Activated T-helper 17 cell treated with anti-CD3 and anti-CD28 coated beads, Interleukin-2, amount 50 U/mL, for 72 hours (primary cell): ENCODE measurements at regions not wholly inside any gene's neighbourhood (a gene's known extent, or its start where the extent isn't known, plus 50 kb on each side); places are given as distances from the start of the nearest gene placed in this dataset.
"Not testable (repeated sequence)": the region's sequence is repeated elsewhere in the genome, so short reads cannot be mapped to it uniquely, and the experiment has no call there.

Experiments used
- ATAC-seq: fragments of 150-1000 bp; cut with Tn5 transposase; replicated peaks from 2 replicates; pipeline ENCODE4 v1.10.0; 2021; ENCODE audit warnings: mild to moderate bottlenecking, moderate library complexity
- H3K27ac Mint-ChIP-seq: one replicate; pipeline ENCODE4 v1.8.0; 2022; ENCODE audit warnings: mixed read lengths
- H3K27me3 Mint-ChIP-seq: one replicate; pipeline ENCODE4 v1.8.0; 2022; ENCODE audit warnings: mixed read lengths
- H3K36me3 Mint-ChIP-seq: one replicate; pipeline ENCODE4 v1.8.0; 2022; ENCODE audit warnings: low read depth, mild to moderate bottlenecking, mixed read lengths
- H3K4me1 Mint-ChIP-seq: one replicate; pipeline ENCODE4 v1.8.0; 2022; ENCODE audit warnings: mixed read lengths
- H3K4me3 Mint-ChIP-seq: one replicate; pipeline ENCODE4 v1.8.0; 2022; ENCODE audit warnings: mild to moderate bottlenecking, mixed read lengths
- H3K9me3 Mint-ChIP-seq: one replicate; pipeline ENCODE4 v1.8.0; 2022; ENCODE audit warnings: mixed read lengths

DNA sequence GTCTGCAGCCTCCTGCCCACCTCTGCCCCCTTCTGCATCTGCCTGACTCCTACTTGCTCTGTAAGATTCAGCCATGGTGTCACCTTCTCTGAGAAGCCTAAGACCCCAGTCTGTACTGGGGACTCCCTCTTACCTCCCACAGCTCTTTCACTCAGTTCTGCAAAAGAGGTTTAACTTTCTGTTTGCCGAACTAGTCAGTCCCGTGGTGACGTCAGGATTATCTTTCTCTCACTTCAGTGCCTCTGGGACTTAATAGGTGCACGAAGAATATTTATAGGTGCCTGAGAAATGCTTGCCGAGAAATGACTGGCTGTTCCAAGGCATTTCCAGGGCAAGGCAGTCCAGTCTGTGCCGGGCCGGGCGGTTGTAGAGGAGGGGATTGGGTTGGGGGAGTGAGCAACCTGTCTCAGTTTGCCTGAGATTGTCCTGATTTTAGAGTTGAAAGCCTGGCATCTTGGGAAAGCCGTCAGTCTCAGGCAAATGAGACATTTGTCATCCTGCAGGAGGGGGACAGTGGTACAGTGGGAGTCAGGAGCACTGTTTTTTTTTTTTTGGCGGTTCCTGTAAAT, 227.5 kb upstream of the NPVF start:
- H3K27ac Mint-ChIP-seq: no peak overlapping the region
- H3K27me3 Mint-ChIP-seq: peaks cover 12% of the 10 kb centered on the region
- ATAC-seq: no peak
- H3K9me3 Mint-ChIP-seq: no peaks in the 10 kb centered on the region
- H3K36me3 Mint-ChIP-seq: no peaks in the 10 kb centered on the region
- H3K4me3 Mint-ChIP-seq: no peak overlapping the region
- H3K4me1 Mint-ChIP-seq: peaks cover 4% of the 10 kb centered on the region

DNA sequence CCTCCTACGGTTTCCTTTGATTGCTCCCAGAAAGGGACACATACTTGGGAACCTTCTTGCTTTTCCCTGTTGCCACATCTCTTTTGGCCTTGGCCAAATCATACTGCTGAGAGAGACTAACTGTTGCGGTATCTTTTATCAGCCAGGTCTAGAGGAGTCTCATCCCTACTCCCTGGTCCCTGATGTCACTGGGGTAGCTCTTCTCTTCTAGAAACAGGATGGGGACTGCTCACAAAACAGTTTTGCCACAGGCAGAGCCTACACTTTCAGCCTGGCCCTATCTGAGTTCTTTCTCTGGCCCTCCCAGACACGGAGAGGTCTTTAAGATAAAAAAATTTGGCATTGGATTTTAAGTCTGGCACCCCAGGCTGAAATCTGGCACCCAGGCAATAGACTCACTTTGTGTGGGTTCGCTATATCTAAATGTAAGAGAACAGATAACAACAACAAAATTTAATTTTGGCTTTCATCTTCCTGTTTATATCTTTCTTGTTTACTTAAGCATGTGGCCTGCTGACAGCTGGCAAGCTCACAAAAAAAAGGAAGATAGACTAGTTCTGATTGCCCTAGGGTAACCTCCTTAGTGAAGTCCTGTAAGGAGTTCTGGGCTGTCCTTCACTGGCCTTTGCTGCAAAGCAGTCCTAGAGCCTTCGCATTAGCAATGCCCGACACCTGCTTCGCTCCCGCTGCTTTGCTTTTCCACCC, 228.3 kb upstream of the NPVF start:
- Mint-ChIP-seq H3K36me3 (no peaks in the 10 kb centered on the region), H3K27ac (no peak overlapping the region)

DNA sequence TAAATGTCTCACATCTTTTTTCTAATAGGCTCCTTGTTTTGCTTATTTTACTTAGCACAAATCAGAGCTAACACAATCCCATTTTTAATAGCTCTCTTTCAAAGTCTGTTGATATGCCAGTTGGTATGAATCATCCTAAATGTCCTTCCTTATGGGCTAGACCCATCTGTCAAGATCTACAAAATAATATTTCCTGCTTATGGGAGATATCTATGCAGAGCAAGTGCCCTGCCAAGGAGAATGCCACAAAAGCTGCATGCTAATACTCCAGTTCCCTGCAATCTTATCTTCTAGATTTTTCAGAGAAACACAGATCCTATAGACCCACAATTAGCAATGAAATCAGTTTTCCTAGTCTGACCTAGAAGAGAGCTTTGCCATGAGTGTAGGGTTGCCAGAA, 230.8 kb upstream of the NPVF start:
- Mint-ChIP-seq H3K27me3 (peaks cover 23% of the 10 kb centered on the region), H3K9me3 (no peaks in the 10 kb centered on the region), H3K4me3 (no peak overlapping the region), H3K27ac (no peak overlapping the region), H3K4me1 (peaks cover 4% of the 10 kb centered on the region), H3K36me3 (no peaks in the 10 kb centered on the region)
- ATAC-seq: no peak

More for the DNA sequence above, 228.3 kb upstream of the NPVF start:
- no peak overlapping the region for H3K4me3 Mint-ChIP-seq
- no peak for ATAC-seq
- H3K27me3 Mint-ChIP-seq: peaks cover 15% of the 10 kb centered on the region
- H3K9me3 Mint-ChIP-seq: no peaks in the 10 kb centered on the region
- peaks cover 4% of the 10 kb centered on the region for H3K4me1 Mint-ChIP-seq

DNA sequence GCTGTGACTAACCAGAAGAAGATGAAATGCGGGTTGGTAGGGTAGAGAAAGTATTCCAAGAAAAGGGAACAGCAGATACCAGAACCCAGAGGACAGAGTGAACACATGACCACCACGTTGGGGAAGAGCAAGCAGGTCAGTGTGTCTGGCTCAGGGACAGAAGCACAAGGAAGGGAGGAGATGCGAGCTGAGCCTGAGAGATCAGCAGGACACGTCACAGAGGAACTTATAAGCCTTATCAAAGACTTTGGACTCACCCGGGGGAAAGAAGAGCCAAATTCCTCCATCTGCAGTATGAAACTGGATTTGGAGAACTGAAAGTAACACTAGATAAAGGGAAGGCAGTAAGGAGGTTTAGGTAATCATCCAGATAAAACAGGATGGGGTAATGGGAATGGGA, 232.1 kb upstream of the NPVF start:
- no peak for ATAC-seq
- Mint-ChIP-seq H3K4me3 (no peak overlapping the region), H3K27ac (no peak overlapping the region), H3K9me3 (no peaks in the 10 kb centered on the region), H3K27me3 (peaks cover 32% of the 10 kb centered on the region), H3K36me3 (no peaks in the 10 kb centered on the region), H3K4me1 (peaks cover 4% of the 10 kb centered on the region)

DNA sequence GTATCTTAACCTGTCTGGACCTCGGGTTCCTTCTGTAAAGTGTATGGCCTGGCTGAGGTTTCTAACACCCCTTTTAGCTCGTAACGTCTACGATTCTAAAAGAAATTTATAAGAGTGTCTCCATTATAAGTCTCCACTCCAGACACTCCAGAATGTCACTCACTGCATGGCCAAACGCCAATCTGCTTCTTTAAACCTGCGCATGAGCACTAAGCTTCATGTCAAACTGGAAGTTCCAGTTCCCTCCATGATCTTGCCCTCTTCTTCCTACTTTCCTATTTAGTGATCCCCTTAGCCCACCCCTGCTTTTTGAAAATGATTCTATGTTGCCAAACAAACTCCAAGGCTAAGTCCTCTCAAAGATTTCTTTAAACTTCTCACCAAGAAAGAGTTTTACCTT, 241.4 kb upstream of the NPVF start:
- Mint-ChIP-seq H3K36me3 (no peaks in the 10 kb centered on the region), H3K9me3 (no peaks in the 10 kb centered on the region), H3K4me1 (no peaks in the 10 kb centered on the region), H3K4me3 (no peak overlapping the region), H3K27ac (no peak overlapping the region), H3K27me3 (peaks cover 31% of the 10 kb centered on the region)
- no peak for ATAC-seq

DNA sequence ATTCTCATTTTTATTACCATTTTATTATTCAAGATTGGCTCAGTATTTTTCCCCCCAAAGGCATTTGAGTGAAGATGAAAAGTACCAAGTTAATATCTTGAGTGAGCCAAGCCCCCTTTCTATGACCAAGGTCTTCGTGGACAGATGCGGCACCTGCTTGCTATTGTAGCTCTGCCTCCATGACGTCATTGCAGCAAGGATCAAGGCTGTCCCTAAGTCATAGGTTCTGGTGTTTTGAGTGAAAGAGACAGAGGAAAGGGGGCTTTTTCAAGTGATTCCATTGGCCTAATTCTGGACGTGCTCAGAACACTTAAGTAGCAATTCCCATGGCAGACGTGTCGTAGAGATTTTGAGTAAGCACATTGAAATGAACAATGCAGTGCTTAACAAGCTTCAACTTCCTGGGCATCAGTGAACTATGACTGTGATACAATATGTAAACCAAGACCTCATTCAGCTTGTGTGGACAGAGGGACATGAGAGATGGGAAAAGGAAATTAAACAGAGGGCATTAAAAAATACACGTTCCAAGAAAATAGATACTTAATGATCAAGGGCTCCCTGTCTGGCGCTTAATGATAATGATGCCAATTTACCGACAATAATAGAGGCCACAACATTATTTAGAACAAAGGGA, 248.7 kb upstream of the NPVF start:
- H3K4me1 Mint-ChIP-seq: no peaks in the 10 kb centered on the region
- H3K27ac Mint-ChIP-seq: no peak overlapping the region
- H3K27me3 Mint-ChIP-seq: peaks cover 11% of the 10 kb centered on the region
- no peak overlapping the region for H3K4me3 Mint-ChIP-seq
- no peaks in the 10 kb centered on the region for H3K36me3 Mint-ChIP-seq
- no peaks in the 10 kb centered on the region for H3K9me3 Mint-ChIP-seq
- no peak for ATAC-seq

DNA sequence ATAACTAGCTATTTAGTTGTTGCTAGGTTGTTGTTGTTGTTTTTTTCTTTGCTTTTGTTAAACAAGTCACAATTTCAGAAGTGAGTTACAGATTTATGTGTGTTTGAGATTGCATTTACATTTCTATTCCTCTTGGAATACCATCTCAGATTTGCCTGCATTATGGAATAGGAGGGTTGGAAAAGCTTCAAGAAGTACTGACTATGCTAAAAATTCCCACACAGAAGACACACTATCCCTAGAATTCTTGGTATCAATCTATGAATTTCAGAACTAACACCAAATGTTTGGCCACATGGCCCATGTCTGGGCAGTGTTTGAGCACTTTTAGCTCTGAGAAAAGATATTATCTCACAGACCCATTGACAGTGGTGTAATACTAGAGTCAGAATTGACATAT, 249.9 kb upstream of the NPVF start:
- H3K27me3 Mint-ChIP-seq, H3K4me1 Mint-ChIP-seq, ATAC-seq, H3K27ac Mint-ChIP-seq, H3K4me3 Mint-ChIP-seq, H3K36me3 Mint-ChIP-seq, H3K9me3 Mint-ChIP-seq: not testable (repeated sequence)

DNA sequence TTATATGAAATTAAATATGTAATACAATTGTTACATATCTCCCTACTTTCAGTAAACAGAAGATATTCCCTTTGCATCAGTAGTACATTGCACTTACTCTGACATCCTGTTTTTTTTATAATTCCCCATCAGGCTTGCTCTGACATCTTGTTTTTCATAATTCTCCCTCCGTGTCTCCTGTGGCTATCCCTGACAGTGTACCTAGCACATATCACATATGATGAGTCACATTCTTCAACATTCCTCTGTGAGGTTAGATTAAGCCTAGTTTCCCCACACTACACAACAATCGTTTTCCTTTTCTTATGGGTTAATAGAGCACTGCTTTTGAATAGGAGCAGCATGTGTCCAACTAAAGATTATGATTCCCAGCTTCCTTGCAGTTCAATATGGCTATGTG, 250.6 kb upstream of the NPVF start:
- H3K9me3 Mint-ChIP-seq: no peaks in the 10 kb centered on the region
- H3K4me3 Mint-ChIP-seq: no peak overlapping the region
- peaks cover 11% of the 10 kb centered on the region for H3K27me3 Mint-ChIP-seq
- no peaks in the 10 kb centered on the region for H3K4me1 Mint-ChIP-seq
- no peaks in the 10 kb centered on the region for H3K36me3 Mint-ChIP-seq
- no peak for ATAC-seq
- no peak overlapping the region for H3K27ac Mint-ChIP-seq

DNA sequence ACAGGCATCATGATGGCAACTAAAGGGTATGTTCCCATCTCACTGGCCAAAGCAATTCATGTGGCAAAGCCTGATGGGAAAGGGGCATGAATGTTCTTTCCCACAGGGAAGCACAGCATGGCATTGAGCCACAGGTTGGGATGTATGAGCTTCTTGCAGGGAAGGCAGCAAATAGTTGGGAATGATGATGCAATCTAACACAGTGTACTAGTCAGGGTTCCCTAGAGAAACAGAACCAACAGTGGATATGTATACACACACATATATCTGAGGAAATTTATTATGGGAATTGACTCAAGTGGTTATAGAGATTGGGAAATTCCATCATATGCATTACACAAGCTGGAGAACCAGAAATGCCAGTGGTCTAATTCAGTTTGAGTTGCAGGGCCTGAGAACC, 253.6 kb upstream of the NPVF start:
- no peaks in the 10 kb centered on the region for H3K36me3 Mint-ChIP-seq
- H3K9me3 Mint-ChIP-seq: no peaks in the 10 kb centered on the region
- H3K27me3 Mint-ChIP-seq: peaks cover 19% of the 10 kb centered on the region
- no peak overlapping the region for H3K4me3 Mint-ChIP-seq
- H3K27ac Mint-ChIP-seq: no peak overlapping the region
- H3K4me1 Mint-ChIP-seq: no peaks in the 10 kb centered on the region
- ATAC-seq: no peak

DNA sequence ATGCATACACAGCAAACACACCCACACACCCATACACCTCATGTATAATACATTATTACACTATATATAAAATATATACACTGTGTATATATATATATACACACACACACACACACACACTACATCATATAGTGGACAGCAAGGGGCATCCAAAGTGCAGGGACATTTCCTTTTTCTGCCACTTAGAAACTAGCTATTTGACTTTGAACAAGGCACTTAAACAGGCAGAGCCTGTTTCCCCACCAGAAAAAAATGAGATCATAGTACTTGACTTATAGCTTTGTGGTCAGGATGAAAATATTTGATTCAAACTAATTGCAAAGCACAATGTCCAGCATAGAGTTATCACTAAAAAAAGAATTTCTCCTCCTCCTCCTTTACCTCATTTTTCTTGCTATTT, 254.3 kb upstream of the NPVF start:
- no peak for ATAC-seq
- Mint-ChIP-seq H3K27me3 (peaks cover 14% of the 10 kb centered on the region), H3K4me1 (no peaks in the 10 kb centered on the region), H3K4me3 (no peak overlapping the region), H3K27ac (no peak overlapping the region), H3K36me3 (no peaks in the 10 kb centered on the region), H3K9me3 (no peaks in the 10 kb centered on the region)

DNA sequence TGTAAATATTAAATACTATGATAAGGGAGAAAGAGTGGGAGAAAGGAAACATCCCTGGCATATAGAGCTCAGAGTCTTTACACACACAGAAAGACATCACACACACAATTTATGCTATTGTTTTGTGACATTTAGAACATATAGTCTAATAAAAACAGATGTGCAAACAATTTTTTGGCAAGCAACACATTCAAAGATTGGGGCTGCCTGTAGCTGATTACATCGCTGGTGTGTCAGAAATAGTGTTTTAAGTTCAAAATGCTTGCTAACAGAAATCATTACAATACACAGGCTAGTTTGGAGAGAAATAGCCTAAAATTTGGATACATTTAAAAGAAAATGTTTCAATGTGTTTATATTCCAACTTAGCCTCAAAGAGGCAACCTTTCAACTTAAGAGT, 256.7 kb upstream of the NPVF start:
- peaks cover 14% of the 10 kb centered on the region for H3K27me3 Mint-ChIP-seq
- H3K36me3 Mint-ChIP-seq: no peaks in the 10 kb centered on the region
- no peak overlapping the region for H3K27ac Mint-ChIP-seq
- no peak overlapping the region for H3K4me3 Mint-ChIP-seq
- H3K4me1 Mint-ChIP-seq: no peaks in the 10 kb centered on the region
- no peak for ATAC-seq
- no peaks in the 10 kb centered on the region for H3K9me3 Mint-ChIP-seq

DNA sequence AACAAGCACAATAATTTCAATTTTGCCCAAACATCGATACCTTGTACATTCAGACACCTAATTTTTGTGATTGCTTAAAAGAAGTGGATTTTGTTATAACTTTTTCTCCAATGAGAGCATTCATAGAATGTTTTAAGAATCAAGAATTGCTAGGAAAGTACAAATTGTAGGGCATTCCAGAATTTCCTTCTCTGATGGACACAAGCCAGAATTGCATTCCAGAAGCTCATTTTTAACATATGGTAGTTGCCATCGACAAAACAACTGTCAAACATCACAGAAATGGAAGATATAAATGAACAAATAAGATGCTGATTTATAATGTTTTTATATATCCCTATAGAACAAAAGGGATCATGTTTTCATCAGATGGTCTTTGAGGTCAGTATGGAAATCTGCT, 258.4 kb upstream of the NPVF start:
- no peak overlapping the region for H3K4me3 Mint-ChIP-seq
- ATAC-seq: no peak

DNA sequence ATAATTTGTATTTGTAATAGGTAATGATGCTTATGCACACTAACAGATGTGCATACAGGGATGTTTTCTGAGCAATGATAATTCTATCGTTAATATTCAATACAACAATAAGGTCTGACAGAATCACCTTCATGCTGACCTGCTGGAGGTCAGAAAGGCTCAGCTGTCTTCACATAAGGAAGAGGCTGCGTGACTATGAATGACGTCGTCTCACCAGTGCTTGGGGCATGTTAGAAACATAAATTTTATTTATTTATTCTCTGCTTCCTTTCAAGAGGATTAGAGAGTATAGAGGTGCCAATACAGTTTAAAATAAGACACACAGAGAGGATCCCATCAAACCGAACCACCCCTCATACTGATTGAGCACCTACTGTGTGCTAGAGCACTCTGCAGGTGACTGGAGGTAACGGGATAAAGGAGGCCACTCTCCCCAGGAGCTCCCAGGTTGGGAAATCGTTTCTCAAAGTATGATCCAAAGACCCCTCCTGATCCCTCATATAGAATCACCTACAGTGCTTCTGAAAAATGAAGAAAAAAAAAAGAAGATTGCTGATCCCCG, 265.6 kb upstream of the NPVF start:
- H3K9me3 Mint-ChIP-seq: no peaks in the 10 kb centered on the region
- ATAC-seq: no peak
- no peak overlapping the region for H3K27ac Mint-ChIP-seq
- H3K36me3 Mint-ChIP-seq: no peaks in the 10 kb centered on the region
- peaks cover 7% of the 10 kb centered on the region for H3K4me1 Mint-ChIP-seq
- no peaks in the 10 kb centered on the region for H3K27me3 Mint-ChIP-seq
- H3K4me3 Mint-ChIP-seq: no peak overlapping the region

More for the DNA sequence above, 258.4 kb upstream of the NPVF start:
- H3K9me3 Mint-ChIP-seq: no peaks in the 10 kb centered on the region
- peaks cover 14% of the 10 kb centered on the region for H3K27me3 Mint-ChIP-seq
- no peak overlapping the region for H3K27ac Mint-ChIP-seq
- no peaks in the 10 kb centered on the region for H3K4me1 Mint-ChIP-seq
- no peaks in the 10 kb centered on the region for H3K36me3 Mint-ChIP-seq

DNA sequence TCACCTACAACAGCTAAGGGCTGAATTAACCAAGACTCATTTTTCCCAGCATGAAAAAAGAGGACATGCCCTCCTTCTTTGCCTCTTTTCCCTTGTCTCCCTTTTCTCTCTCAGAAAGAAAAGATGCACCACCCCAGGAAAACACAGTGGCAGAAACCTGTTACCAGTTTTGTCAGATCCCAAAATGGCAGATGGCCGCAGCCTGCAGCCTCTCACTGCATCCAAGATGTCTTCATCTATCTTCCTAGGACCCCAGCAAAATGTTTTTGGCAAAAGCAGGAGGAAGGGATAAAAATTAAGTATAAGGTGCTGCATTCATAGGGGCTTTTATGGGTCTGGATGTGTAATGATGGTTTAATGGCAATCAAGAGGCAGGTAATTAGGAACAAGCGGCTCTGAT, 266.6 kb upstream of the NPVF start:
- Mint-ChIP-seq H3K36me3 (no peaks in the 10 kb centered on the region), H3K4me1 (peaks cover 7% of the 10 kb centered on the region), H3K27ac (no peak overlapping the region), H3K9me3 (no peaks in the 10 kb centered on the region), H3K4me3 (no peak overlapping the region), H3K27me3 (no peaks in the 10 kb centered on the region)
- ATAC-seq: no peak
